GM21381 (cell line): ENCODE measurements at regions not wholly inside any gene's neighbourhood (a gene's known extent, or its start where the extent isn't known, plus 50 kb on each side); places are given as distances from the start of the nearest gene placed in this dataset.

Source experiments
- ATAC-seq: cut with Tn5 transposase; IDR thresholded peaks from one replicate; pipeline ENCODE4 v1.9.1; 2021; ENCODE audit warnings: mild to moderate bottlenecking, moderate library complexity; ENCODE audit not compliant: unreplicated experiment

GRCh38 chr5:155952486-155953089 is 374.4 kb upstream of the SGCD start:
- ATAC-seq = no peak

- no peak for ATAC-seq
Observed at GRCh38 chr5:155953335-155953734, 373.6 kb upstream of the SGCD start.

GRCh38 chr5:155954701-155955445 is 372.1 kb upstream of the SGCD start:
- ATAC-seq = no peak

GRCh38 chr5:155957884-155958283 is 369.1 kb upstream of the SGCD start:
- ATAC-seq = no peak

- no peak for ATAC-seq
Observed at GRCh38 chr5:155959082-155959481, 367.9 kb upstream of the SGCD start.

- ATAC-seq = no peak
Observed at GRCh38 chr5:155960177-155960576, 366.8 kb upstream of the SGCD start.

GRCh38 chr5:155969537-155969936 is 357.4 kb upstream of the SGCD start:
- ATAC-seq = no peak

- ATAC-seq = no peak
Observed at GRCh38 chr5:155974369-155974768, 352.6 kb upstream of the SGCD start.

- no peak for ATAC-seq
Observed at GRCh38 chr5:155978850-155979249, 348.1 kb upstream of the SGCD start.

- ATAC-seq = no peak
Observed at GRCh38 chr5:155982354-155982753, 344.6 kb upstream of the SGCD start.

- no peak for ATAC-seq
Observed at GRCh38 chr5:155983954-155984353, 343.0 kb upstream of the SGCD start.

GRCh38 chr5:155987265-155987810 is 339.6 kb upstream of the SGCD start:
- no peak for ATAC-seq

- ATAC-seq = no peak
Observed at GRCh38 chr5:155989879-155990278, 337.1 kb upstream of the SGCD start.

GRCh38 chr5:155996123-155996522 is 330.8 kb upstream of the SGCD start:
- ATAC-seq = no peak

GRCh38 chr5:155998257-155998656 is 328.7 kb upstream of the SGCD start:
- ATAC-seq = no peak

GRCh38 chr5:156000115-156000514 is 326.8 kb upstream of the SGCD start:
- no peak for ATAC-seq

GRCh38 chr5:156004754-156005153 is 322.2 kb upstream of the SGCD start:
- ATAC-seq = no peak

- no peak for ATAC-seq
Observed at GRCh38 chr5:156006026-156006647, 320.8 kb upstream of the SGCD start.

GRCh38 chr5:156008844-156009243 is 318.1 kb upstream of the SGCD start:
- ATAC-seq = no peak

- ATAC-seq = no peak
Observed at GRCh38 chr5:156009583-156009982, 317.4 kb upstream of the SGCD start.

GRCh38 chr5:156015137-156015536 is 311.8 kb upstream of the SGCD start:
- ATAC-seq = no peak

- no peak for ATAC-seq
Observed at GRCh38 chr5:156019130-156019529, 307.8 kb upstream of the SGCD start.
